HEK293 (cell line): ENCODE measurements at regions not wholly inside any gene's neighbourhood (a gene's known extent, or its start where the extent isn't known, plus 50 kb on each side); places are given as distances from the start of the nearest gene placed in this dataset.

ENCODE experiments used
- HOXA7 ChIP-seq: sonication (generic); formaldehyde crosslinking; IDR thresholded peaks from 2 replicates; pipeline ENCODE4 v1.8.1; 2022; ENCODE audit warnings: missing genetic modification reagents, borderline replicate concordance
- SCRT1 ChIP-seq: fragments of 450-650 bp; formaldehyde crosslinking; IDR thresholded peaks from 2 replicates; pipeline ENCODE4 v1.5.1; 2016; ENCODE audit warnings: missing biosample characterization, missing genetic modification characterization, borderline replicate concordance
- TCF7L2 ChIP-seq: IDR thresholded peaks from 2 replicates; pipeline ENCODE4 v1.6.1; 2011; ENCODE audit warnings: low read depth, mild to moderate bottlenecking, inconsistent platforms, low read length, moderate library complexity, borderline replicate concordance
- ZBTB1 ChIP-seq: fragments of 450-650 bp; formaldehyde crosslinking; IDR thresholded peaks from 2 replicates; pipeline ENCODE4 v1.5.1; 2016; ENCODE audit warnings: missing biosample characterization, missing genetic modification characterization
- ZBTB21 ChIP-seq: fragments of 450-650 bp; formaldehyde crosslinking; IDR thresholded peaks from 2 replicates; pipeline ENCODE4 v1.5.1; 2017; ENCODE audit warnings: missing biosample characterization, missing genetic modification characterization
- ZFP69B ChIP-seq: fragments of 450-650 bp; formaldehyde crosslinking; IDR thresholded peaks from 2 replicates; pipeline ENCODE4 v1.5.1; 2016; ENCODE audit warnings: missing biosample characterization, missing genetic modification characterization
- ZNF169 ChIP-seq: fragments of 450-650 bp; formaldehyde crosslinking; IDR thresholded peaks from 2 replicates; pipeline ENCODE4 v1.5.1; 2016; ENCODE audit warnings: missing biosample characterization, missing genetic modification characterization
- ZNF302 ChIP-seq: fragments of 450-650 bp; formaldehyde crosslinking; IDR thresholded peaks from 2 replicates; pipeline ENCODE4 v1.5.1; 2016; ENCODE audit warnings: missing biosample characterization, missing genetic modification characterization, low read depth
- ZNF621 ChIP-seq: fragments of 450-650 bp; formaldehyde crosslinking; IDR thresholded peaks from 2 replicates; pipeline ENCODE4 v1.5.1; 2017; ENCODE audit warnings: missing biosample characterization, missing genetic modification characterization
- ZNF843 ChIP-seq: fragments of 450-650 bp; formaldehyde crosslinking; IDR thresholded peaks from 2 replicates; pipeline ENCODE4 v1.5.1; 2016; ENCODE audit warnings: missing biosample characterization, missing genetic modification characterization
- TF ChIP-seq, protein P1 (sequence below): fragments of 450-650 bp; formaldehyde crosslinking; IDR thresholded peaks from 2 replicates; pipeline ENCODE4 v1.5.1; 2017; ENCODE audit warnings: missing biosample characterization, missing genetic modification characterization
- TF ChIP-seq, protein P2 (sequence below): fragments of 450-650 bp; formaldehyde crosslinking; IDR thresholded peaks from 2 replicates; pipeline ENCODE4 v1.5.1; 2016; ENCODE audit warnings: missing biosample characterization, missing genetic modification characterization
- TF ChIP-seq, protein P3 (sequence below): fragments of 450-650 bp; formaldehyde crosslinking; IDR thresholded peaks from 2 replicates; pipeline ENCODE4 v1.5.1; 2016; ENCODE audit warnings: missing biosample characterization, missing genetic modification characterization
- TF ChIP-seq, protein P4 (sequence below): fragments of 450-650 bp; formaldehyde crosslinking; IDR thresholded peaks from 2 replicates; pipeline ENCODE4 v1.5.1; 2016; ENCODE audit warnings: missing biosample characterization, missing genetic modification characterization

DNA sequence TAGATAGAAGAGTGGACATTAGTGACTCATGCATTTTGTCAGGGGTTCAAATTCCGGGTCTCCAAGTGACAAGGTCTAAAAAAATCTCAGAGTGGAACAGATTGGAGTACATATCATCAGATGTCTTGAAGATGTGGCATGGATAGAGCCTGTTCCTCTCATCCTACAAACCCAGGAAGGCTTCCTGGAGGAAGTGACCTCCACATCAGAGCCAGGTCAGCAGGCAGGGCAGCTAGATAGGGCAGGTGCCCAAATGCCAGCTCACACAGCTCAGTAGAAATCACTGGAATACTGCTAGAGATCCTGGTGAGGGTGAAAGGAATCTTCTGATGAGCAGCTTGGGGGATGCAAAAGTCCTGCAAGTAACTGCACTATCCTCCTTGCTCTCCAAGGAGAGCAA, 196.6 kb upstream of the SDK2 start:
- TF ChIP-seq, protein P1, sequence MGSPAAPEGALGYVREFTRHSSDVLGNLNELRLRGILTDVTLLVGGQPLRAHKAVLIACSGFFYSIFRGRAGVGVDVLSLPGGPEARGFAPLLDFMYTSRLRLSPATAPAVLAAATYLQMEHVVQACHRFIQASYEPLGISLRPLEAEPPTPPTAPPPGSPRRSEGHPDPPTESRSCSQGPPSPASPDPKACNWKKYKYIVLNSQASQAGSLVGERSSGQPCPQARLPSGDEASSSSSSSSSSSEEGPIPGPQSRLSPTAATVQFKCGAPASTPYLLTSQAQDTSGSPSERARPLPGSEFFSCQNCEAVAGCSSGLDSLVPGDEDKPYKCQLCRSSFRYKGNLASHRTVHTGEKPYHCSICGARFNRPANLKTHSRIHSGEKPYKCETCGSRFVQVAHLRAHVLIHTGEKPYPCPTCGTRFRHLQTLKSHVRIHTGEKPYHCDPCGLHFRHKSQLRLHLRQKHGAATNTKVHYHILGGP: no peak
- TF ChIP-seq, protein P2, sequence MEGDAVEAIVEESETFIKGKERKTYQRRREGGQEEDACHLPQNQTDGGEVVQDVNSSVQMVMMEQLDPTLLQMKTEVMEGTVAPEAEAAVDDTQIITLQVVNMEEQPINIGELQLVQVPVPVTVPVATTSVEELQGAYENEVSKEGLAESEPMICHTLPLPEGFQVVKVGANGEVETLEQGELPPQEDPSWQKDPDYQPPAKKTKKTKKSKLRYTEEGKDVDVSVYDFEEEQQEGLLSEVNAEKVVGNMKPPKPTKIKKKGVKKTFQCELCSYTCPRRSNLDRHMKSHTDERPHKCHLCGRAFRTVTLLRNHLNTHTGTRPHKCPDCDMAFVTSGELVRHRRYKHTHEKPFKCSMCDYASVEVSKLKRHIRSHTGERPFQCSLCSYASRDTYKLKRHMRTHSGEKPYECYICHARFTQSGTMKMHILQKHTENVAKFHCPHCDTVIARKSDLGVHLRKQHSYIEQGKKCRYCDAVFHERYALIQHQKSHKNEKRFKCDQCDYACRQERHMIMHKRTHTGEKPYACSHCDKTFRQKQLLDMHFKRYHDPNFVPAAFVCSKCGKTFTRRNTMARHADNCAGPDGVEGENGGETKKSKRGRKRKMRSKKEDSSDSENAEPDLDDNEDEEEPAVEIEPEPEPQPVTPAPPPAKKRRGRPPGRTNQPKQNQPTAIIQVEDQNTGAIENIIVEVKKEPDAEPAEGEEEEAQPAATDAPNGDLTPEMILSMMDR (tag by site-specific recombination): no peak
- TF ChIP-seq TCF7L2: no peak
- TF ChIP-seq, protein P3, sequence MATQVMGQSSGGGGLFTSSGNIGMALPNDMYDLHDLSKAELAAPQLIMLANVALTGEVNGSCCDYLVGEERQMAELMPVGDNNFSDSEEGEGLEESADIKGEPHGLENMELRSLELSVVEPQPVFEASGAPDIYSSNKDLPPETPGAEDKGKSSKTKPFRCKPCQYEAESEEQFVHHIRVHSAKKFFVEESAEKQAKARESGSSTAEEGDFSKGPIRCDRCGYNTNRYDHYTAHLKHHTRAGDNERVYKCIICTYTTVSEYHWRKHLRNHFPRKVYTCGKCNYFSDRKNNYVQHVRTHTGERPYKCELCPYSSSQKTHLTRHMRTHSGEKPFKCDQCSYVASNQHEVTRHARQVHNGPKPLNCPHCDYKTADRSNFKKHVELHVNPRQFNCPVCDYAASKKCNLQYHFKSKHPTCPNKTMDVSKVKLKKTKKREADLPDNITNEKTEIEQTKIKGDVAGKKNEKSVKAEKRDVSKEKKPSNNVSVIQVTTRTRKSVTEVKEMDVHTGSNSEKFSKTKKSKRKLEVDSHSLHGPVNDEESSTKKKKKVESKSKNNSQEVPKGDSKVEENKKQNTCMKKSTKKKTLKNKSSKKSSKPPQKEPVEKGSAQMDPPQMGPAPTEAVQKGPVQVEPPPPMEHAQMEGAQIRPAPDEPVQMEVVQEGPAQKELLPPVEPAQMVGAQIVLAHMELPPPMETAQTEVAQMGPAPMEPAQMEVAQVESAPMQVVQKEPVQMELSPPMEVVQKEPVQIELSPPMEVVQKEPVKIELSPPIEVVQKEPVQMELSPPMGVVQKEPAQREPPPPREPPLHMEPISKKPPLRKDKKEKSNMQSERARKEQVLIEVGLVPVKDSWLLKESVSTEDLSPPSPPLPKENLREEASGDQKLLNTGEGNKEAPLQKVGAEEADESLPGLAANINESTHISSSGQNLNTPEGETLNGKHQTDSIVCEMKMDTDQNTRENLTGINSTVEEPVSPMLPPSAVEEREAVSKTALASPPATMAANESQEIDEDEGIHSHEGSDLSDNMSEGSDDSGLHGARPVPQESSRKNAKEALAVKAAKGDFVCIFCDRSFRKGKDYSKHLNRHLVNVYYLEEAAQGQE (tag by site-specific recombination): no peak
- TF ChIP-seq SCRT1 (tag by site-specific recombination): no peak
- no peak for TF ChIP-seq ZNF169
- TF ChIP-seq ZNF843 (tag by site-specific recombination): no peak
- no peak for TF ChIP-seq ZNF302
- no peak for TF ChIP-seq ZBTB1 (tag by site-specific recombination)
- TF ChIP-seq, protein P4, sequence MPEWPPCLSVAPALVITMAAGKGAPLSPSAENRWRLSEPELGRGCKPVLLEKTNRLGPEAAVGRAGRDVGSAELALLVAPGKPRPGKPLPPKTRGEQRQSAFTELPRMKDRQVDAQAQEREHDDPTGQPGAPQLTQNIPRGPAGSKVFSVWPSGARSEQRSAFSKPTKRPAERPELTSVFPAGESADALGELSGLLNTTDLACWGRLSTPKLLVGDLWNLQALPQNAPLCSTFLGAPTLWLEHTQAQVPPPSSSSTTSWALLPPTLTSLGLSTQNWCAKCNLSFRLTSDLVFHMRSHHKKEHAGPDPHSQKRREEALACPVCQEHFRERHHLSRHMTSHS: no peak
- no peak for TF ChIP-seq ZNF621 (tag by site-specific recombination)
- no peak for TF ChIP-seq ZFP69B
- TF ChIP-seq HOXA7: no peak
- no peak for TF ChIP-seq ZBTB21 (tag by site-specific recombination)
